ENCODE measurements at regions not wholly inside any gene's neighbourhood (a gene's known extent, or its start where the extent isn't known, plus 50 kb on each side); places are given as distances from the start of the nearest gene placed in this dataset.

DNA sequence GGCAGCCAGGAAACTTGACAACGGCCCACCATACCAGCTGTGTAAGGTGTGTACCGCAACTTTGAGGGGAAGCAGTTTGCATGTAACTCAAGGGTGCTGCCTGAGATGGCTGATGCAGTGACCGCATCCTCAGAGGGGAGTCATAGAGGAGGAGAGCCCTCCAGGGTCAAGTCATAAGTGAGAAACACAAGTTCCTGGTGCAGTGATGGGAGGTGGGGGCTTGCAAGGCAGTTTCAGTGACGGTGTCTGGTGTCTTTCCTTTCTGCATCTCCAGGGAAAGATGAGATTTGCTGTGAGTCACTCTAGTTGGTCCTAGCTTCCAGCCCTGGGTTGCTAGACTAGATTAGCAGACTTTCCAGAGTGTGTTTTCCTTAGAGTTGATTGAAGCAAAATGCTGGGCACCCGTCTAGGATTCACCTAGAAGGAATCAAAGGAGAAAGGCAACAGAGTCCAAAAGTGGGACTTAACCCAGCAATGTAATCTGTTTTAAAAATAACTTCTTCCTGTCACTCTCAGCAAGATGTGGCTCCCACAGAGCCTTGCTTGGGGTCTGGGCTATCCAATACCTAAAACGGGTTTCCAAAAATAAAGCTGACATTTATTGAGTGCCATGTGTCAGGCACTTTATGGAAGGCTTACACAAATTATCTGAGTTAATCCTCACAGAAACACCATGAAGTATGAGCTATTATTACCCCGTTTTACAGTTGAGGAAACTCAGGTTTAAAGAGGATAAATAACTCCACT lies 265.4 kb upstream of the PLET1 start:
- TF ChIP-seq CTCF (IDR thresholded peaks at IDR 0.05) (no peak), POLR2A (IDR thresholded peaks at IDR 0.05) (no peak)
